ENCODE measurements at regions not wholly inside any gene's neighbourhood (a gene's known extent, or its start where the extent isn't known, plus 50 kb on each side); places are given as distances from the start of the nearest gene placed in this dataset.

- TF ChIP-seq CTCF (IDR thresholded peaks at IDR 0.05) (no peak), POLR2A (IDR thresholded peaks at IDR 0.05) (no peak)
Measured at GRCh38 chr10:61125560-61126170, 181.7 kb upstream of the RHOBTB1 start.

Measured in breast epithelium (tissue), 3 donors.